CD4-positive, alpha-beta T cell treated with Interleukin-12 subunit alpha and Interleukin-12 subunit beta, for 1 hour (primary cell): ENCODE measurements at regions not wholly inside any gene's neighbourhood (a gene's known extent, or its start where the extent isn't known, plus 50 kb on each side); places are given as distances from the start of the nearest gene placed in this dataset.
"Not testable (repeated sequence)": the region's sequence is repeated elsewhere in the genome, so short reads cannot be mapped to it uniquely, and the experiment has no call there.

ENCODE experiments used
- DNase-seq: peaks from one replicate; pipeline ENCODE4 v3.0.0-alpha.2; 2020

GRCh38 chr2:91498065-91498449 is 2806.6 kb downstream of the RPIA start:
- DNase-seq, result not testable (repeated sequence)

DNA sequence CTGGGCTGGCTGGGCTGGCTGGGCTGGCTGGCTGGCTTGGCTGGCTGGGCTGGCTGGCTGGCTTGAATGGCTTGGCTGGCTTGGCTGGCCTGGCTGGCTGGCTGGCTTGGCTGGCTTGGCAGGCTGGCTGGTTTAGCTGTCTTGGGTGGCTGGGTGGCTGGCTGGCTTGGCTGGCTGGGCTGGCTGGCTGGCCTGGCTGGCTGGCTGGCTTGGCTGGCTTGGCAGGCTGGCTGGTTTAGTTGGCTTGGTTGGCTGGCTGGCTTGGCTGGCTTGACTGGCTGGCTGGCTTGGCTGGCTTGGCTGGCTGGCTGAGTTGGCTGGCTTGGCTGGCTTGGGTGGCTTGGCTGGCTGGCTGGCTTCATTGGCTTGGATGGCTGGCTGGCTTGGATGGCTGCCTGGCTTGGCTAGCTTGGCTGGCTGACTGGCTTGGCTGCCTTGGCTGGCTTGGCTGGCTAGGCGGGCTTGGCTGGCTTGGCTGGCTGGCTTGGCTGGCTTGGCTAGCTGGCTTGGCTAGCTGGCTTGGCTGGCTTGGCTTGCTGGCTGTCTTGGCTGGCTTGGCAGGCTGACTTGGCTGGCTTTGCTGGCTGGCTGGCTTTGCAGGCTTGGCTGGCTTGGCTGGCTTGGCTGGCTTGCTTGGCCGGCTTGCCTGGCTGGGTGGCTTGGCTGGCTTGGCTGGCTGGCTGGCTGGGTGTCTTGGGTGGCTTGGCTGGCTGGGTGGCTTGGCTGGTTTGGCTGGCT is 2807.2 kb downstream of the RPIA start:
- DNase-seq, result not testable (repeated sequence)

DNA sequence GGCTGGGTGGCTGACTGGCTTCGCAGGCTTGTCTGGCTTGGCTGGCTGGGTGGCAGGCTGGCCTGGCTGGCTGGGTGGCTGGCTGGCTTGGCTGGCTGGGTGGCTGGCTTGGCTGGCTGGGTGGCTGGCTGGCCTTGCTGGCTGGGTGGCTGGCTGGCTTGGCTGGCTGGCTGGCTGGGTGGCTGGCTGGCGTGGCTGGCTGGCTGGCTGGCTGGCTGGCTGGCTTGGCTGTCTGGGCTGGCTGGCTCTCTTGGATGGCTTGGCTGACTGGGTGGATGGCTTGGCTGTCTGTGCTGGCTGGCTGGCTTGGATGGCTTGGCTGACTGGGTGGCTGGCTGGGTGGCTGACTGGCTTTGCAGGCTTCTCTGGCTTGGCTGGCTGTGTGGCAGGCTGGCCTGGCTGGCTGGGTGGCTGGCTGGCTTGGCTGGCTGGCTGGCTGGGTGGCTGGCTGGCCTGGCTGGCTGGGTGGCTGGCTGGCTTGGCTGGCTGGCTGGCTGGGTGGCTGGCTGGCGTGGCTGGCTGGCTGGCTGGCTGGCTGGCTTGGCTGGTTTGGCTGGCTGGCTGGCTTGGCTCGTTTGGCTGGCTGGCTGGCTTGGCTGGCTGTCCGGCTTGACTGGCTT is 2808.1 kb downstream of the RPIA start:
- not testable (repeated sequence) for DNase-seq

DNA sequence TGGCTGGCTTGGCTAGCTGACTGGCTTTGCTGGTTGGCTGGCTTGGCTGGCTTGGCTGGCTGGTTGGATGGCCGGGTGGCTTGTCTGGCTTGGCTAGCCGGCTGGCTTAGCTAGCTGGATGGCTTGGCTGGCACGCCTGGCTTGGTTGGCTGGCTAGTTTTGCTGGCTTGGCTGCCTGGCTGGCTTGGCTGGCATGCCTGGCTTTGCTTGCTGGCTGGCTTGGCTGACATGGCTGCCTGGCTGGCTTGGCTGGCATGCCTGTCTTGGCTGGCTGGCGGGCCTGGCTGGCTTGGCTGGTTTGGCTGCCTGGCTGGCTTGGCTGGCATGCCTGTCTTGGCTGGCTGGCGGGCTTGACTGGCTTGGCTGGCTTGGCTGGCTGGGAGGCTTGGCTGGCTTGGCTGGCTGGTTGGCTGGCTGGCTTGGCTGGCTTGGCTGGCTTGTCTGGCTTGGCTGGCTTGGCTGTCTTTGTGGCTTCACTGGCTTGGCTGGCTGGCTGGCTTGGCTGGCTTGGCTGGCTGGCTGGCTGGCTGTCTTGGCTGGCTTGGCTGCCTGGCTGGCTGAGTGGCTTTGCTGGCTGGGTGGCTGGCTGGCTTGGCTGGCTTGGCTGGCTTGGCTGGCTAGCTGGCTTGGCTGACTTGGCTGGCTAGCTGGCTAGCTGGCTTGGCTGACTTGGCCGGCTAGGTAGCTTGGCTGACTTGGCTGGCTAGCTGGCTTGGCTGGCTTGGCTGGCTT is 2808.9 kb downstream of the RPIA start:
- not testable (repeated sequence) for DNase-seq

GRCh38 chr2:91500978-91501310 is 2809.5 kb downstream of the RPIA start:
- DNase-seq, result not testable (repeated sequence)

DNA sequence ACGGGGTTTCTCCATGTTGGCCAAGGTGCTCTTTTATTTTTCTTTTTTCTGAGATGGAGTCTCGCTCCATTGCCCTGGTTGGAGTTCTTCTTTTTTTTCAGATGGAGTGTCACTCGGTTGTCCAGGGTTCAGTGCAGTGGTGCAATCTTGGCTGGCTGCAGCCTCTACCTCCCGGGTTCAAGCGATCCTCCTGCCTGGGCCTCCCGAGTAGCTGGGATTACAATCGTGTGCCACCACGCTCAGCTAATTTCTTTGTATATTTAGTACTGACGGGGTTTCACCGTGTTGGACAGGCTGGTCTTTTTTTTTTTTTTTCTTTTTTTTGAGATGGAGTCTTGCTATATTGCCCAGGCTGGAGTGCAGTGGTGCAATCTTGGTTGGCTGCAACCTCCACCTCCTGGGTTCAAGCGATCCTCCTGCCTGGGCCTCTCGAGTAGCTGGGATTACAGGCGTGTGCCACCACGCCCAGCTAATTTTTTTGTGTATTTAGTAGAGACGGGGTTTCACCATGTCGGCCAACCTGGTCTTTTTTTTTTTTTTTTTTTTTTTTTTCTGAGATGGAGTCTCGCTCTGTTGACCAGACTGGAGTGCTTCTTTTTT is 2810.1 kb downstream of the RPIA start:
- not testable (repeated sequence) for DNase-seq

- DNase-seq, result not testable (repeated sequence)
Observed at GRCh38 chr2:91503572-91503958, 2812.1 kb downstream of the RPIA start.

GRCh38 chr2:91503959-91504741 is 2812.7 kb downstream of the RPIA start:
- not testable (repeated sequence) for DNase-seq

GRCh38 chr2:91508816-91509215 is 2817.3 kb downstream of the RPIA start:
- not testable (repeated sequence) for DNase-seq

DNA sequence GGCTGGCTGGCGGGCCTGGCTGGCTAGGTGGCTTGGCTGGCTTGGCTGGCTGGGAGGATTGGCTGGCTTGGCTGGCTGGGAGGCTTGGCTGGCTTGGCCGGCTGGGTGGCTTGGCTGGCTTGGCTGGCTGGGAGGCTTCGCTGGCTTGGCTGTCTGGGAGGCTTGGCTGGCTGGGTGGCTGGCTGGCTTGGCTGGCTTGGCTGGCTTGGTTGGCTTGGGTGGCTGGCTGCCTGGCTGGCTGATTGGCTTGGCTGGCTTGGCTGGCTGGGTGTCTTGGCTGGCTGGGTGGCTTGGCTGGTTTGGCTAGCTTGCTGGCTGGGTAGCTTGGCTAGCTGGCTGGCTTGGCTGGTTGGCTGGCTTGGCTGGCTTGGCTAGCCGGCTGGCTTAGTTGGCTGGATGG is 2817.8 kb downstream of the RPIA start:
- DNase-seq, result not testable (repeated sequence)

- not testable (repeated sequence) for DNase-seq
Observed at GRCh38 chr2:91511166-91511565, 2819.7 kb downstream of the RPIA start.

- not testable (repeated sequence) for DNase-seq
Observed at GRCh38 chr2:91515966-91516365, 2824.5 kb downstream of the RPIA start.

GRCh38 chr2:91516669-91517068 is 2825.2 kb downstream of the RPIA start:
- not testable (repeated sequence) for DNase-seq

DNA sequence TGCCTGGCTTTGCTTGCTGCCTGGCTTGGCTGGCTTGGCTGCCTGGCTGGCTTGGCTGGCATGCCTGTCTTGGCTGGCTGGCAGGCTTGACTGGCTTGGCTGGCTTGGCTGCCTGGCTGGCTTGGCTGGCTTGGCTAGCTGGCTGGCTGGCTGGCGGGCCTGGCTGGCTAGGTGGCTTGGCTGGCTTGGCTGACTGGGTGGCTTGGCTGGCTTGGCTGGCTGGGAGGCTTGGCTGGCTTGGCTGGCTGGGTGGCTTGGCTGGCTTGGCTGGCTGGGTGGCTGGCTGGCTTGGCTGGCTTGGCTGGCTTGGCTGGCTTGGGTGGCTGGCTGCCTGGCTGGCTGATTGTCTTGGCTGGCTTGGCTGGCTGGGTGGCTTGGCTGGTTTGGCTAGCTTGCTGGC is 2826.4 kb downstream of the RPIA start:
- DNase-seq, result not testable (repeated sequence)

DNA sequence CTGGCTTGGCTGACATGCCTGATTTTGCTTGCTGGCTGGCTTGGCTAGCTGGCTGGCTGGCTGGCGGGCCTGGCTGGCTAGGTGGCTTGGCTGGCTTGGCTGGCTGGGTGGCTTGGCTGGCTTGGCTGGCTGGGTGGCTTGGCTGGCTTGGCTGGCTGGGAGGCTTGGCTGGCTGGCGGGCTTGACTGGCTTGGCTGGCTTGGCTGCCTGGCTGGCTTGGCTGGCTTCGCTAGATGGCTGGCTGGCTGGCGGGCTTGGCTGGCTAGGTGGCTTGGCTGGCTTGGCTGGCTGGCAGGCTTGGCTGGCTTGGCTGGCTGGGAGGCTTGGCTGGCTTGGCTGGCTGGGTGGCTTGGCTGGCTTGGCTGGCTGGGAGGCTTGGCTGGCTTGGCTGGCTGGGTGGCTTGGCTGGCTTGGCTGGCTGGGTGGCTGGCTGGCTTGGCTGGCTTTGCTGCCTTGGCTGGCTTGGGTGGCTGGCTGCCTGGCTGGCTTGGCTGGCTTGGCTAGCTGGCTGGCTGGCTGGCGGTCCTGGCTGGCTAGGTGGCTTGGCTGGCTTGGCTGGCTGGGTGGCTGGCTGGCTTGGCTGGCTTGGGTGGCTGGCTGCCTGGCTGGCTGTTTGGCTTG is 2827.0 kb downstream of the RPIA start:
- not testable (repeated sequence) for DNase-seq

- not testable (repeated sequence) for DNase-seq
Observed at GRCh38 chr2:91519359-91519758, 2827.9 kb downstream of the RPIA start.

- not testable (repeated sequence) for DNase-seq
Observed at GRCh38 chr2:91519914-91520313, 2828.4 kb downstream of the RPIA start.

DNA sequence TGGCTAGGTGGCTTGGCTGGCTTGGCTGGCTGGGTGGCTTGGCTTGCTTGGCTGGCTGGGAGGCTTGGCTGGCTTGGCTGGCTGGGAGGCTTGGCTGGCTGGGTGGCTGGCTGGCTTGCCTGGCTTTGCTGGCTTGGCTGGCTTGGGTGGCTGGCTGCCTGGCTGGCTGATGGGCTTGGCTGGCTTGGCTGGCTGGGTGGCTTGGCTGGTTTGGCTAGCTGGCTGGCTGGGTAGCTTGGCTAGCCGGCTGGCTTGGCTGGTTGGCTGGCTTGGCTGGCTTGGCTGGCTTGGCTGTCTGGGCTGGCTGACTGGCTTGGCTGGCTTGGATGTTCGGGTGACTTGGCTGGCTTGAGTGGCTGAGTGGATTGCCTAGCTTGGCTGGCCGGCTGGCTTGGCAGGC is 2829.1 kb downstream of the RPIA start:
- DNase-seq, result not testable (repeated sequence)

GRCh38 chr2:91520972-91521535 is 2829.6 kb downstream of the RPIA start:
- DNase-seq, result not testable (repeated sequence)

GRCh38 chr2:91521944-91522343 is 2830.5 kb downstream of the RPIA start:
- DNase-seq, result not testable (repeated sequence)

- DNase-seq, result not testable (repeated sequence)
Observed at GRCh38 chr2:91522877-91523276, 2831.4 kb downstream of the RPIA start.

- DNase-seq, result not testable (repeated sequence)
Observed at GRCh38 chr2:91523751-91524150, 2832.3 kb downstream of the RPIA start.
